ENCODE measurements at regions not wholly inside any gene's neighbourhood (a gene's known extent, or its start where the extent isn't known, plus 50 kb on each side); places are given as distances from the start of the nearest gene placed in this dataset.

DNA sequence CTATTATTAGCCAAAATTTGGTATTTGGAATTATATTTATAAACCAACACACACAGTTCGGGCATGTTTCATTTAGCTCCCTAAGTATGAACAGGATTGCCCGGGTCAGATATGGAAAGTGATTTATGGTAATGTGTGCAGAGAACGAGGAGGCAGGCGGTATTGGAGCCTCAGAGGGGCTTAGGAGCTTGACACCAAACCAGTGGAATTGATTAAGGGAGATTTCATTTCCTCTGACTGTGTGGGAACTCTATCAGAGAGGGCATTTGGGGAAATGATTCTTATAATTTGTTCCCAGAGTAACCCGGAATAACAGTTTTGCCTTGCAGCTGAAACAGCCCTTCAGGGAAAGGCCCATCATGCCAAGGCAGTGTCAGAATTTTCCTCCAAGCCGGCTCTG is 115.1 kb upstream of the SPTLC3 start:
- POLR2A ChIA-PET: no interaction called here
- no peaks in the 10 kb centered on the region for H3K9me1 ChIP-seq (replicated peaks; ENCODE audit: control insufficient read depth, extremely low read depth, insufficient read depth, low read length)
- TF ChIP-seq MYC (IDR thresholded peaks at IDR 0.05; ENCODE audit: low read depth, low read length) (no peak), JUN (IDR thresholded peaks at IDR 0.05; ENCODE audit: borderline replicate concordance, insufficient read depth, insufficient read length, low read depth) (no peak), POLR2AphosphoS5 (IDR thresholded peaks at IDR 0.05; ENCODE audit: insufficient read depth, low read depth, low read length) (no peak), POLR2A (IDR thresholded peaks at IDR 0.05; ENCODE audit: low read depth, low read length) (no peak), GATA2 (IDR thresholded peaks at IDR 0.05; ENCODE audit: insufficient read depth, insufficient read length, low read depth, low read length) (no peak), EZH2 (IDR thresholded peaks at IDR 0.05; ENCODE audit: borderline replicate concordance, low read depth, low read length, severe bottlenecking) (no peak), FOS (IDR thresholded peaks at IDR 0.05; ENCODE audit: borderline replicate concordance, insufficient read depth, low read length) (no peak)
- TF ChIP-seq, protein P1, sequence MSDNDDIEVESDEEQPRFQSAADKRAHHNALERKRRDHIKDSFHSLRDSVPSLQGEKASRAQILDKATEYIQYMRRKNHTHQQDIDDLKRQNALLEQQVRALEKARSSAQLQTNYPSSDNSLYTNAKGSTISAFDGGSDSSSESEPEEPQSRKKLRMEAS (IDR thresholded peaks at IDR 0.05; ENCODE audit: insufficient read depth, insufficient read length): no peak
- TF ChIP-seq, protein P2, sequence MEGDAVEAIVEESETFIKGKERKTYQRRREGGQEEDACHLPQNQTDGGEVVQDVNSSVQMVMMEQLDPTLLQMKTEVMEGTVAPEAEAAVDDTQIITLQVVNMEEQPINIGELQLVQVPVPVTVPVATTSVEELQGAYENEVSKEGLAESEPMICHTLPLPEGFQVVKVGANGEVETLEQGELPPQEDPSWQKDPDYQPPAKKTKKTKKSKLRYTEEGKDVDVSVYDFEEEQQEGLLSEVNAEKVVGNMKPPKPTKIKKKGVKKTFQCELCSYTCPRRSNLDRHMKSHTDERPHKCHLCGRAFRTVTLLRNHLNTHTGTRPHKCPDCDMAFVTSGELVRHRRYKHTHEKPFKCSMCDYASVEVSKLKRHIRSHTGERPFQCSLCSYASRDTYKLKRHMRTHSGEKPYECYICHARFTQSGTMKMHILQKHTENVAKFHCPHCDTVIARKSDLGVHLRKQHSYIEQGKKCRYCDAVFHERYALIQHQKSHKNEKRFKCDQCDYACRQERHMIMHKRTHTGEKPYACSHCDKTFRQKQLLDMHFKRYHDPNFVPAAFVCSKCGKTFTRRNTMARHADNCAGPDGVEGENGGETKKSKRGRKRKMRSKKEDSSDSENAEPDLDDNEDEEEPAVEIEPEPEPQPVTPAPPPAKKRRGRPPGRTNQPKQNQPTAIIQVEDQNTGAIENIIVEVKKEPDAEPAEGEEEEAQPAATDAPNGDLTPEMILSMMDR (IDR thresholded peaks at IDR 0.05; ENCODE audit: extremely low read depth in 1 of 2, insufficient read depth in 1 of 2, low read depth in 1 of 2, low read length in 2 of 2): no peak
- no peaks in the 10 kb centered on the region for H3K36me3 ChIP-seq (ENCODE audit: control insufficient read depth in 2 of 2, extremely low read depth in 1 of 2, insufficient read depth in 2 of 2, low read length in 2 of 2)
- no peaks in the 10 kb centered on the region for H3K27me3 ChIP-seq (ENCODE audit: control insufficient read depth in 2 of 2, insufficient read depth in 2 of 2, low read length in 2 of 2)
- H2AFZ ChIP-seq (ENCODE audit: low read depth, low read length): no peak overlapping the region
- no peak overlapping the region for H3K4me3 ChIP-seq (replicated peaks in 1 of 3; ENCODE audit: insufficient read depth in 1 of 3, low read depth in 1 of 3, low read length in 3 of 3)
- DNase-seq (ENCODE audit: low read depth, low spot score) (no peak), FAIRE-seq (no peak)
- dilution Hi-C loops (cut with MboI; ENCODE audit: extremely low pct_ligation_motif_present, low sequenced_read_pairs) (no loop called here), intact Hi-C loops (cut with micrococcal nuclease) (no loop called here)
- no peaks in the 10 kb centered on the region for H3K4me1 ChIP-seq (ENCODE audit: control insufficient read depth, extremely low read depth, insufficient read depth, low read length)
- no peaks in the 10 kb centered on the region for H4K20me1 ChIP-seq (replicated peaks; ENCODE audit: control insufficient read depth, extremely low read depth, insufficient read depth, low read length)
- BruUV-seq (replicated peaks): no TSS peak
- no peaks in the 10 kb centered on the region for H3K9me3 ChIP-seq (replicated peaks; ENCODE audit: control insufficient read depth, insufficient read depth, low read length)
- CTCF ChIA-PET: no interaction called here
- H3K27ac ChIP-seq (ENCODE audit: insufficient read depth, low read depth, low read length): no peak overlapping the region
- no peaks in the 10 kb centered on the region for H3K79me2 ChIP-seq (ENCODE audit: control insufficient read depth, insufficient read depth, low read length)
- no peak overlapping the region for H3K4me2 ChIP-seq (ENCODE audit: insufficient read depth, low read length)
- no peak overlapping the region for H3K9ac ChIP-seq (replicated peaks; ENCODE audit: extremely low read depth, insufficient read depth, low read length)
